Heart left ventricle (tissue), 13 donors: ENCODE measurements at regions not wholly inside any gene's neighbourhood (a gene's known extent, or its start where the extent isn't known, plus 50 kb on each side); places are given as distances from the start of the nearest gene placed in this dataset.

Source experiments
- POLR2A ChIP-seq, 2 donors: fragments of 450-650 bp; IDR thresholded peaks; one replicate each; pipeline ENCODE4 v1.6.1; 2017; ENCODE audit warnings: antibody characterized with exemption in 2 of 2, mild to moderate bottlenecking in 2 of 2, moderate library complexity in 2 of 2
- TF ChIP-seq, protein P1 (sequence below), 12 donors: fragments of 200-600 bp; sonication (generic) in 4 of 12; IDR thresholded peaks; one replicate each; pipeline versions ENCODE4 v1.5.0 to v1.8.0; 2018 to 2022; ENCODE audit warnings: antibody characterized with exemption in 12 of 12, mild to moderate bottlenecking in 5 of 12
- donor health status: ischemic (EF 13 %, LVEDD 7.1; RV severe dilation, severe dysfunction).
- donor health status: DM: no; HTN: yes; CAD: no.
- donor health status: DM: no; HTN: no; CAD: no.
- donor health status: ischemic (EF 25% LVEDD 6.9; RV normal size, moderate dysfunction).
- donor health status: ischemic (EF 25% LVEDD 5.7; RV mildly dilated, moderate dysfunction).
- donor health status: ischemic (EF 35%, LVEDD 5.7; RV mildly dilated, moderate dysfunction).
- donor health status: nonischemic (EF 11% LVEDD 7.7; RV severe dilation, severe dysfunction).
- donor health status: DM: yes; HTN: yes; CAD: no.
- donor health status: PGD.
- donor health status: ischemic (EF 29% LVEDD 5.4; RV normal size, mild dysfunction).
- donor health status: nonischemic (EF 23%, LVEDD 6.1; RV moderate dilation, normal function).

GRCh38 chr18:57207124-57207916, 60.4 kb downstream of the BOD1L2 start:
- TF ChIP-seq, protein P1, sequence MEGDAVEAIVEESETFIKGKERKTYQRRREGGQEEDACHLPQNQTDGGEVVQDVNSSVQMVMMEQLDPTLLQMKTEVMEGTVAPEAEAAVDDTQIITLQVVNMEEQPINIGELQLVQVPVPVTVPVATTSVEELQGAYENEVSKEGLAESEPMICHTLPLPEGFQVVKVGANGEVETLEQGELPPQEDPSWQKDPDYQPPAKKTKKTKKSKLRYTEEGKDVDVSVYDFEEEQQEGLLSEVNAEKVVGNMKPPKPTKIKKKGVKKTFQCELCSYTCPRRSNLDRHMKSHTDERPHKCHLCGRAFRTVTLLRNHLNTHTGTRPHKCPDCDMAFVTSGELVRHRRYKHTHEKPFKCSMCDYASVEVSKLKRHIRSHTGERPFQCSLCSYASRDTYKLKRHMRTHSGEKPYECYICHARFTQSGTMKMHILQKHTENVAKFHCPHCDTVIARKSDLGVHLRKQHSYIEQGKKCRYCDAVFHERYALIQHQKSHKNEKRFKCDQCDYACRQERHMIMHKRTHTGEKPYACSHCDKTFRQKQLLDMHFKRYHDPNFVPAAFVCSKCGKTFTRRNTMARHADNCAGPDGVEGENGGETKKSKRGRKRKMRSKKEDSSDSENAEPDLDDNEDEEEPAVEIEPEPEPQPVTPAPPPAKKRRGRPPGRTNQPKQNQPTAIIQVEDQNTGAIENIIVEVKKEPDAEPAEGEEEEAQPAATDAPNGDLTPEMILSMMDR (IDR thresholded peaks at IDR 0.05) = no peak
- TF ChIP-seq POLR2A (IDR thresholded peaks at IDR 0.05) = no peak
